GM12878 (cell line): ENCODE measurements at regions not wholly inside any gene's neighbourhood (a gene's known extent, or its start where the extent isn't known, plus 50 kb on each side); places are given as distances from the start of the nearest gene placed in this dataset.

Experiments used
- BACH1 ChIP-seq: fragments of 450-650 bp; IDR thresholded peaks from 2 replicates; pipeline ENCODE4 v1.6.1; 2017; ENCODE audit warnings: mild to moderate bottlenecking, borderline replicate concordance
- HDAC6 ChIP-seq: fragments of 200-600 bp; sonication (generic); IDR thresholded peaks from one replicate; pipeline ENCODE4 v1.8.0; 2017; ENCODE audit warnings: antibody characterized with exemption; ENCODE audit not compliant: unreplicated experiment
- RCOR1 ChIP-seq: conservative IDR thresholded peaks from 2 replicates; pipeline ENCODE4 v1.6.1; 2012; ENCODE audit warnings: low read depth, low read length, improper control_type of control experiment
- RFX5 ChIP-seq: IDR thresholded peaks from 2 replicates; pipeline ENCODE4 v1.6.1; 2011; ENCODE audit warnings: low read depth, low read length, improper control_type of control experiment
- TCF7 ChIP-seq: IDR thresholded peaks from 2 replicates; pipeline ENCODE4 v1.6.1; 2014; ENCODE audit warnings: antibody characterized with exemption, borderline replicate concordance
- ZNF274 ChIP-seq: IDR thresholded peaks from one replicate; pipeline ENCODE4 v1.8.0; 2011; ENCODE audit not compliant: insufficient read length, insufficient read depth
- TF ChIP-seq, protein P1 (sequence below), 3 experiments: IDR thresholded peaks in 2 of 3; conservative IDR thresholded peaks in 1 of 3; 2 replicates each; pipeline ENCODE4 v1.5.1; 2011; ENCODE audit warnings: low read depth in 3 of 3, low read length in 3 of 3, mild to moderate bottlenecking in 3 of 3, control low read depth in 2 of 3, moderate library complexity in 2 of 3, inconsistent platforms in 1 of 3, mixed read lengths in 1 of 3; ENCODE audit not compliant: control insufficient read depth in 2 of 3, insufficient read depth in 1 of 3; ENCODE audit errors: extremely low read depth in 1 of 3

DNA sequence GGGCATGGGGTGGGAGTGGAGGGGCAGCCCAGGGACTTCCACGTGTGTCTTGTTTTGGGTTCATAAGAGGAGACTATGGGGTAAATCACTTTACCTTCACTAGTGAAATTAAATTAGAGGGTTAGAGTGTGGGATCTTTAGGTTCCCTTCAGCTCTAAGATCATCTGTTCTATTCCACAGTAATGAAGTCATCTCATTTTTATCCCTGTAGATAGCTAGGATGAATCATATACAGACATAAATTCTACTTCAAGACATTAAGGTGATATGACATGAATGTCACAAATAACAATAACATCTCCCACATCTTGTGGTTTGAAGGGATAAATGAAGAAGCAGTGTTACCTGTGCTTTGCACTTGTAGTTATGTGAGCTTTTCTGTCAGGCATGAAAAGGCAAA lies 83.8 kb downstream of the ELOVL4 start:
- TF ChIP-seq BACH1 (no peak), TCF7 (no peak), RFX5 (no peak), ZNF274 (no peak), RCOR1 (no peak), HDAC6 (no peak)
- TF ChIP-seq, protein P1, sequence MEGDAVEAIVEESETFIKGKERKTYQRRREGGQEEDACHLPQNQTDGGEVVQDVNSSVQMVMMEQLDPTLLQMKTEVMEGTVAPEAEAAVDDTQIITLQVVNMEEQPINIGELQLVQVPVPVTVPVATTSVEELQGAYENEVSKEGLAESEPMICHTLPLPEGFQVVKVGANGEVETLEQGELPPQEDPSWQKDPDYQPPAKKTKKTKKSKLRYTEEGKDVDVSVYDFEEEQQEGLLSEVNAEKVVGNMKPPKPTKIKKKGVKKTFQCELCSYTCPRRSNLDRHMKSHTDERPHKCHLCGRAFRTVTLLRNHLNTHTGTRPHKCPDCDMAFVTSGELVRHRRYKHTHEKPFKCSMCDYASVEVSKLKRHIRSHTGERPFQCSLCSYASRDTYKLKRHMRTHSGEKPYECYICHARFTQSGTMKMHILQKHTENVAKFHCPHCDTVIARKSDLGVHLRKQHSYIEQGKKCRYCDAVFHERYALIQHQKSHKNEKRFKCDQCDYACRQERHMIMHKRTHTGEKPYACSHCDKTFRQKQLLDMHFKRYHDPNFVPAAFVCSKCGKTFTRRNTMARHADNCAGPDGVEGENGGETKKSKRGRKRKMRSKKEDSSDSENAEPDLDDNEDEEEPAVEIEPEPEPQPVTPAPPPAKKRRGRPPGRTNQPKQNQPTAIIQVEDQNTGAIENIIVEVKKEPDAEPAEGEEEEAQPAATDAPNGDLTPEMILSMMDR (IDR thresholded peaks at IDR 0.05 in 2 of 3, conservative IDR thresholded peaks at IDR 0.05 in 1 of 3; ENCODE audit: control insufficient read depth in 2 of 3, extremely low read depth in 1 of 3, insufficient read depth in 1 of 3, low read depth in 3 of 3, low read length in 3 of 3) = no peak
